Thoracic aorta (tissue), 2 donors: ENCODE measurements at regions not wholly inside any gene's neighbourhood (a gene's known extent, or its start where the extent isn't known, plus 50 kb on each side); places are given as distances from the start of the nearest gene placed in this dataset.
"Not testable (repeated sequence)": the region's sequence is repeated elsewhere in the genome, so short reads cannot be mapped to it uniquely, and the experiment has no call there.

Source experiments
- ATAC-seq: fragments of 150-250 bp; one replicate; pipeline ENCODE4 v1.8.0; 2017; ENCODE audit warnings: low read depth; ENCODE audit not compliant: insufficient number of reproducible peaks, low FRiP score
- DNase-seq: peaks from one replicate; pipeline ENCODE4 v3.0.0-alpha.2; 2020; ENCODE audit warnings: low spot score
- H3K27ac ChIP-seq, 2 donors: fragments of 200-600 bp; sonication (generic); 1 replicate in 1 of 2; 2 replicates in 1 of 2; pipeline ENCODE4 v1.5.1; 2016; ENCODE audit warnings: mild to moderate bottlenecking in 2 of 2, moderate library complexity in 2 of 2
- H3K27me3 ChIP-seq: fragments of 200-600 bp; sonication (generic); replicated peaks from 2 replicates; pipeline ENCODE4 v1.6.0; 2016; ENCODE audit warnings: mild to moderate bottlenecking; ENCODE audit not compliant: insufficient read depth
- H3K36me3 ChIP-seq: fragments of 200-600 bp; sonication (generic); one replicate; pipeline ENCODE4 v1.5.1; 2016
- H3K4me1 ChIP-seq, 2 donors: fragments of 200-600 bp; sonication (generic); 1 replicate in 1 of 2; 2 replicates in 1 of 2; pipeline versions ENCODE4 v1.5.1 to v1.6.0; 2016; ENCODE audit warnings: low read depth in 2 of 2, mild to moderate bottlenecking in 1 of 2; ENCODE audit not compliant: control insufficient read depth in 1 of 2
- H3K4me3 ChIP-seq: fragments of 200-600 bp; sonication (generic); 2 replicates; pipeline ENCODE4 v1.5.1; 2016; ENCODE audit warnings: mild to moderate bottlenecking
- H3K9me3 ChIP-seq: fragments of 200-600 bp; sonication (generic); 2 replicates; pipeline ENCODE4 v1.5.1; 2016
- TF ChIP-seq, protein P1 (sequence below): fragments of 200-600 bp; sonication (generic); IDR thresholded peaks from one replicate; pipeline ENCODE4 v1.5.1; 2019; ENCODE audit warnings: antibody characterized with exemption

DNA sequence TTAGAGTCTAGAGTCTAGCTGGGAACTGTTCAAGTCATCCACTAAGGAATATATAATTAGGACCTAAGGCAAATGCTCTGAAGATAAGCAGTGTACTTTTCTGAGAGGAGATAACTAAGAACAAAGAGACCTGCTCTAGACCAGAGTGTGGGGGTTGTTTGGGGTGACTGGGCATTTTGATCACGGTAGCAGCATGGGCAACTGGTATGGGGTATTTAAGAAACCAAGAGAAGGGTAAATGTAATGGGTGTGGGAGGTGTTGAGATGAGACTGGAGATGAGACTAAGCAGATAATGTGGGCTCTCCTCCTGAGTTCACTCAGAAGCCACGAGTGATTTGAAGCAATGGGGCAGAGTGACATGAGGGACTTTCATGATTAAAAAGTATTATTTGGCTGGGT, 1082.9 kb downstream of the GATA3 start:
- no peaks in the 10 kb centered on the region for H3K36me3 ChIP-seq
- DNase-seq (no peak), ATAC-seq (no peak)
- no peaks in the 10 kb centered on the region for H3K4me1 ChIP-seq
- H3K27ac ChIP-seq, result no peak overlapping the region
- no peak overlapping the region for H3K4me3 ChIP-seq
- TF ChIP-seq, protein P1, sequence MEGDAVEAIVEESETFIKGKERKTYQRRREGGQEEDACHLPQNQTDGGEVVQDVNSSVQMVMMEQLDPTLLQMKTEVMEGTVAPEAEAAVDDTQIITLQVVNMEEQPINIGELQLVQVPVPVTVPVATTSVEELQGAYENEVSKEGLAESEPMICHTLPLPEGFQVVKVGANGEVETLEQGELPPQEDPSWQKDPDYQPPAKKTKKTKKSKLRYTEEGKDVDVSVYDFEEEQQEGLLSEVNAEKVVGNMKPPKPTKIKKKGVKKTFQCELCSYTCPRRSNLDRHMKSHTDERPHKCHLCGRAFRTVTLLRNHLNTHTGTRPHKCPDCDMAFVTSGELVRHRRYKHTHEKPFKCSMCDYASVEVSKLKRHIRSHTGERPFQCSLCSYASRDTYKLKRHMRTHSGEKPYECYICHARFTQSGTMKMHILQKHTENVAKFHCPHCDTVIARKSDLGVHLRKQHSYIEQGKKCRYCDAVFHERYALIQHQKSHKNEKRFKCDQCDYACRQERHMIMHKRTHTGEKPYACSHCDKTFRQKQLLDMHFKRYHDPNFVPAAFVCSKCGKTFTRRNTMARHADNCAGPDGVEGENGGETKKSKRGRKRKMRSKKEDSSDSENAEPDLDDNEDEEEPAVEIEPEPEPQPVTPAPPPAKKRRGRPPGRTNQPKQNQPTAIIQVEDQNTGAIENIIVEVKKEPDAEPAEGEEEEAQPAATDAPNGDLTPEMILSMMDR, result no peak
- no peaks in the 10 kb centered on the region for H3K27me3 ChIP-seq
- no peaks in the 10 kb centered on the region for H3K9me3 ChIP-seq

DNA sequence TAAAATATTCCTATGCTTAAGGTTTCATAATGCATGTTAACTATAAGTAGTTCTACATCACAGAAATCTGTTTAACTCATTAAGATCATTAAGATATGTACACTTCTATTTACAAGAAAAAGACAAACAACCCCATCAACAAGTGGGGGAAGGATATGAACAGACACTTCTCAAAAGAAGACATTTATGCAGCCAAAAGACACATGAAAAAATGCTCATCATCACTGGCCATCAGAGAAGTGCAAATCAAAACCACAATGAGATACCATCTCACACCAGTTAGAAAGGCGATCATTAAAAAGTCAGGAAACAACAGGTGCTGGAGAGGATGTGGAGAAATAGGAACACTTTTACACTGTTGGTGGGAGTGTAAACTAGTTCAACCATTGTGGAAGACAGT, 1084.3 kb downstream of the GATA3 start:
- H3K27ac ChIP-seq, DNase-seq, H3K9me3 ChIP-seq, H3K4me3 ChIP-seq, H3K27me3 ChIP-seq, ATAC-seq, H3K36me3 ChIP-seq, H3K4me1 ChIP-seq: not testable (repeated sequence)

DNA sequence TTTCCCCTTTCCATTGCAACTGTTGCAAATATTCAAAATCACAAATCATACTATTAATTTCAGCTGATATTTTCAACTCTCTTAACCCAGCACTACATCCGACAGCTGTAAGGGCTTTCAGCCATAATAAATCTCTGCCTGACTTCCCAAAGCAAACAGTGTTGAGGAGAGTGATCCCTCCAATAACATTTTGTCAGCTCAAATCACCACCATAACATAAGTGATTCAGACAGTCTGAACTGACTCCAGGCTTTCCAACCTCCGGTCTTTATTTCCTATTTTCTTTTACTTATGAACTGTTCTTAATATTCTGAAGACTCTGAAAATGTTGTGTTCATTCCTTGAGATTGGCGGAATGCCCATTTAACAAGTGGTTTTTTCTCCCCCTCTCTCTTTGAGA, 1085.9 kb downstream of the GATA3 start:
- no peaks in the 10 kb centered on the region for H3K9me3 ChIP-seq
- H3K4me3 ChIP-seq, result no peak overlapping the region
- ATAC-seq (no peak), DNase-seq (no peak)
- TF ChIP-seq, protein P1, result no peak
- H3K4me1 ChIP-seq, result no peaks in the 10 kb centered on the region
- H3K36me3 ChIP-seq, result no peaks in the 10 kb centered on the region
- H3K27ac ChIP-seq, result no peak overlapping the region
- H3K27me3 ChIP-seq, result no peaks in the 10 kb centered on the region

DNA sequence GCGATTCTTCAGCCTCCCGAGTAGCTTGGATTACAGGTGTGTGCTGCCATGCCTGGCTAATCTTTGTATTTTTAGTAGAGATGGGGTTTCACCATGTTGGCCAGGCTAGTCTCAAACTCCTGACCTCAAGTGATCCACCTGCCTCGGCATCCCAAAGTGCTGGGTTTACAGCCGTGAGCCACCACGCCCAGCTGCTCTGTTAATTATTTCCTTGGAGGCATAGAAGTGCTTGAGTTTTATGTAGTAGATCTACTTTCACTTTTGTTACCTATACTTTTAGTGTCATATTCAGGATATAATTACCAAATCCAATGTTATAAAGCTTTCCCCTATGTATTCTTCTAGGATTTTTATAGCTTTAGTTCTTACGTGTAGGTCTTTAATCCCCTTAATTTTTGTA, 1093.0 kb downstream of the GATA3 start:
- H3K4me3 ChIP-seq, result no peak overlapping the region
- no peaks in the 10 kb centered on the region for H3K27me3 ChIP-seq
- H3K4me1 ChIP-seq, result no peaks in the 10 kb centered on the region
- H3K27ac ChIP-seq, result no peak overlapping the region
- H3K36me3 ChIP-seq, result no peaks in the 10 kb centered on the region
- ATAC-seq (no peak), DNase-seq (no peak)
- TF ChIP-seq, protein P1, result no peak
- no peaks in the 10 kb centered on the region for H3K9me3 ChIP-seq

DNA sequence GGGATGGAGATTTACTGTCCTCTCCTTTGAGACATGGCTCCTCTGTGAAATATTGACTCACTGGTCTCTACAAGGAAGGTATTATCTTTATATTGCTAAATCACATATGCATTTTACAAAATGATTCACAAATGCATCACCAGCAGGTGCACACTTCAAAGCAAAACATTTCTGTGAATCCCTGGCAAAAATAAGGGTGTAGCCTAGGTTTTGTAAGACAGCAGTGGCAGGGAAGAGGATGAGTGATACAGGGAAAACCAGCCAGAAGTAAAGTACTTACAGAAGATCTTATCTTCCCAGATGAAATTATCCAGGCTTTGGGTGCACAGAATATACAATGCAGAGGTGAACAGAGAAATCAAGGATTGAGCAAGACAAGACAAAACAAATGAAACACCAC, 1094.6 kb downstream of the GATA3 start:
- DNase-seq (no peak), ATAC-seq (no peak)
- Histone ChIP-seq H3K4me1 (no peaks in the 10 kb centered on the region), H3K4me3 (no peak overlapping the region), H3K27me3 (no peaks in the 10 kb centered on the region), H3K9me3 (no peaks in the 10 kb centered on the region), H3K27ac (no peak overlapping the region), H3K36me3 (no peaks in the 10 kb centered on the region)
- TF ChIP-seq, protein P1, result no peak

DNA sequence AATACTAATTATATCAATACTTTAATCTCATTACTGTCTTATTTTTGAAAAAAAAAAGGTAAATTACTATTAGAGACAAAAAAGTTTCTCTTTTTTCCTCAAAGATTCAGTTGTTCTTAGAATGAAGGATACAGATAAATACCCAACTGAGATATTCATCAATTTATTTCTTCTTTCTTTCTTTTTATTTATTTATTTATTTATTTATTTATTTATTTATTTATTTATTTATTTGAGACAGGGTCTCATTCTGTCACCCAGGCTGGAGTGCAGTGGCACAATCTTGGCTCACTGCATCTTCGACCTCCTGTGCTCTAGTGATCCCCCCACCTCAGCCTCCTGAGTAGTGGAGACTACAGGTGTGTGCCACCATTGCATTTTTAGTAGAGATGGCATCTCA, 1098.6 kb downstream of the GATA3 start:
- H3K4me1 ChIP-seq, H3K4me3 ChIP-seq, H3K27me3 ChIP-seq, H3K36me3 ChIP-seq, ATAC-seq, DNase-seq, H3K27ac ChIP-seq, H3K9me3 ChIP-seq: not testable (repeated sequence)
